Glomerular endothelial cell (primary cell): ENCODE measurements at regions not wholly inside any gene's neighbourhood (a gene's known extent, or its start where the extent isn't known, plus 50 kb on each side); places are given as distances from the start of the nearest gene placed in this dataset.
A peak's percentile ranks its signal among the peaks of the same experiment; 100 is the strongest.

Experiments used
- DNase-seq: peaks from one replicate; pipeline ENCODE4 v3.0.0-alpha.2; 2011; ENCODE audit warnings: low read depth, low spot score; ENCODE audit errors: extremely low read depth

DNA sequence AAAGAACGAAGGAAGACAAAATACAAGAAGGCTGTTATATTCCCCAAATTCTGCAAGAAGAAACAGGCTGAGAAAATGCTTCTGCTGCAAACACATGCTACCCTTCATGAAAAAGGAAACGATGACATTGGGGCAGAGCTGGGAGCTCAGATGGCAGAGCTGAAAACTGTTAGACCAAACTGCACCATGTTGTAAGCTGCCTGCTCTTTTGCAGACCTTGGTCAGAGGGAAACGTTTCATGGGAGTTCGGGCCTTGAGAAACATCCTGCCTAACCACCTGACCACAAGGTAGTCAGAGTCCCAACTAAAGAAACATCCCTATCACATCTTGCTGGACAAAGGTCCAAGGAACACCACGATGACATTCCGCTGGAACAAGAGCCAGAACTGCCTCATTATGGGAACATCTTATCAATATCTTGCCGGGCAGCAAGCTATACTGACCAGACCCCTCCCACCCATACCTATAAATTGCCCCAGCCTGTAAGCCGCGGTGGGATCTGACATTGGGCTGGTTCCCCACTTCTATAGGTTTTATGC is 110.7 kb upstream of the CTSC start:
- no peak for DNase-seq

DNA sequence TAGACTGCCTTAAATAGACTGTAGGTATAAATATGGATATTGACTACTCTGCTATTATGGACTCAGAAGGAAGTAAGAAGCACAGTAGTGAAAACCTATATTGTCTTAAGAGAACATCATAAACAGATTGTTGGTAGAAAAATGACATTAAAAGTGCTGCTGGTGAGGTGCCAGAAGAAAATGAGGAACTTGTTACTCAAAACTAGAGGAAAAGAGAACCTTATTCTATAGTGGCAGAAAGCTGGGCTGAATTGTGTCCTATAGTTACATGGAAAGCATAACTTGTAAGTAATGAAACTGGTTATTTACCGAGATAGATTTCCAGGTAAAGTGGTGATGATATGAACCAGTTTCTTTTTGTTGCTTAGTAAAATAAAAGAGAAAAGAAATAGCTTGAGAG is 109.7 kb upstream of the CTSC start:
- no peak for DNase-seq

DNA sequence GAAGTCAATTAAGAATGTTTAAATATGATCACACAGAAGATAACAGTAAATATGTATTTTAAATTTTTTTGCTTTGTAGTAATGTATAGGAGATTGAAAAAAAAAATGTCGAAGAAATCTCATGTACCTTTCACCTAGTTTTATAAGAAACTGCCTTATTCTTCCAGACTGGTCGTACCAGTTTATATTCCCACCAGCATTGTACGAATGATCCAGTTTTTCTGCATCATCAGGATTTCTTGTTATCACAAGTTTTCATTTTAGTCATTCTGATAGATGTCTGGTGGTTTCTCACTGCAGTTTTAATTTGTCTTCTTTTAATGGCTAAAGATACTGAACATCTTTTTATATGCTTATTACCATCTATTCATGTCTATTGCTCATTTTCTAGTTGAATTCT is 101.8 kb upstream of the CTSC start:
- DNase-seq, result no peak

DNA sequence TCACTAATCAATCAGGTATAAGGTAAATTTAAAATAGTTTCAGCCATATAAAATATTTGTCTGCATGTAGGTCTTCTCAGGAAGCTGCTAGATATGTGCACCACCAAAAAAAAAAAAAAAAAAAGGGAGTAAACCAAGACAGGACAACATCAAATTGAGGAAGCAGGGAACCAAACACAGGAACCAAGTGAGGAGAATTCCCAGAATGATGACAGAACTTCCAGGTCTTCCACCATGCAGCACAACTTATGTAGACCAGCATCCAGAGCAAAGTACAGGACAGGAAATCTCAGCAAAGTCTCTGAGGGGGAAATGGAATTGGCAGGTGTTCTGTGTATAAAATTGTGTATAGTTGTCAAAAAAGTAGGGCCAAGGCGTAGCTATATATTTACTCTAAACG is 101.2 kb upstream of the CTSC start:
- no peak for DNase-seq

DNA sequence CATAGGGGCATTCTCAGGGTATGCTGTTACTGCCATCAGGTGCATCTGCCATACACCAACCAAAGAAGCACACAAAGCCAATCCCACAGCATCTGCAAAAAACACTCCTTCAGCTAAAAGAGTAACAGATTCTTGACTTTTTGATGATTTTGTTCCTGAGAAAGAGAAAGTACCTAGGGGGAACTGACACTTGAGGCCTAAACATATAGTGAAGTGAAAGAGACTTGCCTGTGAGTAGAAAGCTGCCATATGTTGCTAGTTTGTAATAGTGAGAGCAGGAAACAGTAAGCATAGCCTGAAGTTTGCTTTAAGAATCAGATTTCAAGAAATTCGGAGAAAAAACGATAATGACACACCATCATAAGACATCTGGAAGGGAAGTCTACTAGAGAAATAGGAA is 97.9 kb upstream of the CTSC start:
- DNase-seq, result no peak

DNA sequence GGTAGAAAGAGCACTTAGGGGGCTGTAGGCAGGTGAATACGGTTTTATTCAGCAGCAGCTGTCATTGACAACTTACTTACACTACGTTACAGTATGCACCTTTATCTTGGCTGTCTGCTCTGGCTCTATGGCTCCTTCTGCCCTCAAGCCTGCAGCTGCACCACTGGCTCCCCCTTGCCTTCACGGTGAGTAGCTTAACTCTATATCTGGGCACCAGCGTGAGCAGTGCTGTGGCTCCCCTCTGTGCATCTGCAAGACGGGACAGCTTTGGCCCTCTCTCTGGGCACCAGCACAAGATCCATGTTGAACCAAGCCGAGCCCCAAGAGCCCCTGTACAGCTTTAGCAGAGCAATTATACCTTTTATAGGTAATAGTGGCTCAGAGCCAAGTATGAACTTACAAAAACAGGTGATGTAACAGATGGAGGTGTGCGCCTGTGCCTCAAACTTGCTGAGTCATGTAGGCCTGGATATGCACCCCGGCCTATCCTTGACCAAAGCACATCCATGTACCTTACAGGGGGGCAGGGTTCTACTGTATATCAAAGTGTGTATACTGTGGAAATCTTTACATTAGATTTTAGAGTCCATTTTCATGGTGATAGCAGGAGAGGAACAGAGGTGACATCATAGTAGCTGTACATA is 96.9 kb upstream of the CTSC start:
- DNase-seq, result no peak

DNA sequence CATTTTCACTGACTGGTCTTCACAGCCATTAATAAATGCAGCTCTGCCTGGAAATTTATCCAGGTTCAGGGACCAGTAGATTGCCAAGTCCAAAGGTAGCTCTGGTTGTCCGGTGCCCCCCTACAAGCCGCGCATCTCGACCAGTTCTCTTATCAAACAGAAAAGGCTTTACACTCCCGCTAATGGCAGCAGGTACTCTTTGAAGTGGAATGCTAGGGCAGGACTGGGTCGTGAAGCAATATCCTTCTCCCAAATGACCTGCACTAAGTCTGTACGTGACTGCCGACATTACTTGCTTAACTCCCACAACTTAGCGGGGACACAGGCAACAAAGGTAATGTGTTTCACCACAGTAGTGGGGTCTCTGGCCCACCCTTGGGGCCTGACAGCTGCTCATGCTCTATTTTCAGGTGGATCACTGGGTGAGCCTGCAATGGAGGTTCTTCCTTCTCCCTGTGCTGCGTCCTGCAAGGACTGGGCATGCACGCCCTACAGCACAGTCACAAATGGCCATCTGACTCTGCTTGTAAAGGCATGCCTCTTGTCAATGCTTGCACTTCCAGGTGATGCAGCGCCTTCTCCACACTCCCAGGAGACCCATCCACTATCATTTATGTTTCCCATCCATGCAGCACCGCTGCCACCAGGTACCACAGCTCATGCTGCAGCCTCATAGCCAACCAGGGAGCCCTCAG is 96.1 kb upstream of the CTSC start:
- no peak for DNase-seq

DNA sequence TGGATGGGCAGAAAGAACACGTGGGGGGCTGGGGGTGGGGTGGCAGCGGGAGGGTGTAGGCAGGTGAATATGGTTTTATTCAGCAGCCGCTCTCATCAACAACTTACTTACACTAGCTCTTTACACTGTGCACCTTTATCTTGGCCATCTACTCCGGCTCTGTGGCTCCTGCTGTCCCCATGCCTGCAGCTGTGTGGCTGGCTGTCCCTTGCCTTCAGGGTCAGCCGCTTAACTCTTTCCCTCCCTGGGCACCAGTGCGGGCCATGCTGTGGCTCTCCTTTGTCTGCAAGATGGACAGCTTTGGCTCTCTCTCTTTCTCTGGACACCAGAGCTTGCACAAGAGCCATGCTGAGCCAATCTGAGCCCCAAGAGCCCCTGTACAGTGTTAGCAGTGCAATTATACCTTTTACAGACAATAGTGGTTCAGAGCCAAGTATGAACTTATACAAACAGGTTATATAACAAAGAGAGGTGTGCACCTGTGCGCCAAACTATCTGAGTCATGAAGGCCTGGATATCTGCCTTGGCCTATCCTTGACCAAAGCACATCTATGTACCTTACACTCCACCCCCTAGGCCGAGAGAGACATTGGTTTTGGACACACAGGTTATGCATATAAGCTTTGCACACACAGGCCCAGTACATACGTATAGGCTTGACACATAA is 94.3 kb upstream of the CTSC start:
- DNase-seq, result no peak

DNA sequence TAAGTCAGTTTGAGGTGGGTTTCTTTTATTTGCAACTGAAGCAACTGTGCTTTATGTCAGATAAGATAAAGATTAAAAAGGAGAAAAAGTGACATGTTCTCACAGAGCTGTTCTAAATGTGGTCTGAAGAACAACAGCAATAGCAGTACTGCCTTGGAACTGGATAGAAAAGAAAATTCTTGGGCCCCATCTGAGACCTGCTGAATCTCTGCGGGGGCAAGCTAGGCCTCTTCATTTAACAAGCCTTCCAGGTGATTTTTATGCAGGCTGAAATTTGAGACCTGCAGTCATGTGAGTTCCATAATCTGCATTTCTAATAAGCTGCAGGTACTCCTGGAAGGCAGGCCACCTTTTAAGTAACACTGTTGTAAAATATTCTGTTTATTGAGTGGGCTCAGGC is 91.4 kb upstream of the CTSC start:
- no peak for DNase-seq

DNA sequence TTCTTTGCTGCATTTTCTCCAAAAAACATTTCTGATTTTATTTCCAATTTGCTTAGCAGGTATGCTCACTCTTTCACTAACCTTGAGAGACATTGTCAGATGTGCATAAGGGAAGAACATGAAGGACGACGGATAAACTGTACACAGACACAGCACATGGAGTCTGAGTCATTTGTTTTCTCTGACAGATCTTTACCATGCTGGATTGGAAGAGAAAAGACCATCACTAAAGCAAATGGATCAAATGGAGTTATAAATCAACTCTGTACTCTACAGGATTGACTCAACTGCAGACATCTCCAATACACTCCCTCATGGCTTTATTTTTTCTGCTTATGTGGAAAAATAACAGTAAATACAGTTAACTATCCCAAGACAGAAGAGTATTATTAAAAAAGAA is 90.2 kb upstream of the CTSC start:
- DNase-seq, result no peak

DNA sequence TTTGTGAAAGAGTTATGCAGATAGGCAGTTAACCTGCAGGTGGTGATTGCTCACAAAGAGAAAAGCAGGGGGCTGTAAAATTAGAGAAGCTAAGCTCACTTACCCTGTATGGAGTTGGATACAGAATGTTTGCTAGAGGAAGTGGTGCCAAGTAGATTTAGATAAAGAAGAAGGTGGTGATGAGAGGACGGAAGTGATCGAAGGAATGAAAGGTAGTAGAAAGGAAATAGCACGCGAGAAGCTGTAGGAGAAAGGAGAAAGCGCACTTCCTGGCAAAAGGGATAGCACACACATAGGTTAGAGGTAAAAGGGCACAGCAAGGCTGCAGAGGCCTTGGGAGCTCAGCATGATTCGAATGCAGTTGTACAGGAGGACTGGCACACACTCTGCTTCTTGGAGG is 87.3 kb upstream of the CTSC start:
- no peak for DNase-seq

DNA sequence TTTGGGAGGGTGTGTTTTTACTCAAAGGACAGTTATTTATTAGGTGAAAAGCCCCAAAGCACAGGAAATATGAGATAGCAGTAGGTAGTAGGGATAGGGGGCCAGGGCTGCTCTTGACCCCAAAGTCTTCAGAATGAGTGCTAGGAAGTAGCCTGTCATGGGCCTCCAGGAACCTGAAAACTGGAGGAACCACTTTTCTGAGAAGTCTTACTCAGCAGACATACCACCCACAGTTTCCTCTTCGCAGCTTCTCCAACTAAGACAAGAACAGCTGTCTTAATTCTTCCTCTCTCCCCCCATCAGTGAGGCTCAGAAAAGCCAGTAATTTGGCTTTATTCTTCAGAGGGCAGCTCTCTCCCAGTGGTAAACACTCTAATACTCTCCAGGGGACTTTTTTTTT is 84.0 kb upstream of the CTSC start:
- no peak for DNase-seq

DNA sequence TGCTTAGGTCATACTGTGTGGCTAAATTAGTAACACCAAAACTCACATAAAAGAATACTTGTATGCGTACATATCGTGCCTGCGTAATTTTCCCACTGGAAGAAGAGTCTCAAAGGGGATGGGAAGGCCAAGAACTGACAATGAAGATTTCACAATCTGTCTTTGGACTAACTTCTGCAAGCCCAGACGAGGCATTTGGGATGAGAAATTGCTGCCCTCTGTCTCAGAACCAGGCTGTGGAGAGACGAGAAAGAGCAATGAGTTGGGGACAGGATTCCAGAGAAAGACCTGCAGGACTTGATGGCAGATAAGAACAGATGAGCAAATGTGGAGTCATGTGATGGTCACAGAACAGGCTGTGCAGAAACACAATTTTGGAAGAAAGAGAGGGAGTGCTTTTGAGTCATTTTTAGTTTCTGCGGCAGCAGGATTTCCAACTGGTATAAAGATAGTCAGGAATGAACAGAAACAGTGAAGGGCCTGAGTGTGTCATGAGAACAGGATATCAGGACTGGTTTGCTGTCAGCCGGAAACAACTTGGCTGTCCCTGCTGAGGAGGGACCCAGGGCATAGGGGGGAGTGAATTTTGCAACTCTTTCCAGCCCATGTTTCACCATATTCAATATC is 82.7 kb upstream of the CTSC start:
- no peak for DNase-seq

DNA sequence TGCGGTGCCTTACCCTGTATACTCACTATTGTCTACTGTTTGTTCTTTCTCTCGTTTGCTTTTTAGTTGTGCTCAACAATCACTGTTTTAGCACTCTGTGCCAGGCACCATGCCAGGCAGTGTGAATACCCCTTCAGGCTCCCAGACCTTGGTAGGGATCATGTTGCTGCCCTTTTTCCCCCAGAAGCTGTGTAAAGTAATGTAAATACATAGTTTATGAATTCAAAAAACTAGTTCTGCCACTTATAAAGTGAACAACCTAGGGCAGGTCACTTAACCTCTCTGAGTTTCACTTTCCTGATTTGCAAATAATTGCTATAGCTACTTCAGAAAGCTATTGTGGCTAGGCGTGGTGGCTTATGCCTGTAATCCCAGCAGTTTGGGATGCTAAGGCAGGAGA is 81.0 kb upstream of the CTSC start:
- no peak for DNase-seq

DNA sequence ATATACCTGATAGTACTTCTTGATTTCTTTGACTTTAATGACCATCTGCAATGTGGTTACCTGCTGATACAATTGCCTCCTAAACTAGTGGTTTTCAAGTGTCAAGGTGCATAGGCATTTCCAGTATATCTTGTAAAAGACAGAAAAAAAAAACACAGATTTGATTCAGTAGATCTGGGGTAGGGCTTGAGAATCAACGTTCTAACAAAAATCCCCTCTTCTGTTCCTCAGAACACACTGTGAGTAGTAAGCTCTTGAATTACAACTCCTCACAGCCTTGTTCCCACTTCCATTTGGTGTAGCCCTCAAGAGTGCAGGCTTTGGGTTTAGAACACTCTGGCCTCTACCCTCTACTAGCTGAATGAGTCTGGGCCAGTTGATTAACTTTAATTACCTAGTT is 78.0 kb upstream of the CTSC start:
- DNase-seq, result no peak

DNA sequence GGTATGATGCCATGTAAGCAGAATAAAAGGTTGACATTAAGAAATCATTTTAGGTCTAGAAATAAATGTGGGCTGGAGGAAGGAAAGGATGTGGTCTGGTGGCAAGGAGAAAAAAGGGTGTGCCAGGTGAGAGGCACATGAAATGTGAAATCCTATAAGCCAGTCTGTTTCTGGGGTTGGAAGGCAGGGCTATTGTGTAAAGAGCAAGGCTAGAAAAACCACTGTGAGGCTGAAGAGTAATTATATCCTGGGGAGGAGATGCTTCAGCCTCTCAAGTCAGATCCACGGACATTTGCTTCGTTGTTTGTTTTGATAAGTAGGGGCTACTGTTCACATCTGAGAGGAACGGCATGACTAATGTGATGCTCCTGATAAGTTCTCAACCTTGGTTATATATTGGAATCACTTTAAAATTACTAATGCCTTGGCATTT is 77.5 kb upstream of the CTSC start:
- DNase-seq, result no peak

DNA sequence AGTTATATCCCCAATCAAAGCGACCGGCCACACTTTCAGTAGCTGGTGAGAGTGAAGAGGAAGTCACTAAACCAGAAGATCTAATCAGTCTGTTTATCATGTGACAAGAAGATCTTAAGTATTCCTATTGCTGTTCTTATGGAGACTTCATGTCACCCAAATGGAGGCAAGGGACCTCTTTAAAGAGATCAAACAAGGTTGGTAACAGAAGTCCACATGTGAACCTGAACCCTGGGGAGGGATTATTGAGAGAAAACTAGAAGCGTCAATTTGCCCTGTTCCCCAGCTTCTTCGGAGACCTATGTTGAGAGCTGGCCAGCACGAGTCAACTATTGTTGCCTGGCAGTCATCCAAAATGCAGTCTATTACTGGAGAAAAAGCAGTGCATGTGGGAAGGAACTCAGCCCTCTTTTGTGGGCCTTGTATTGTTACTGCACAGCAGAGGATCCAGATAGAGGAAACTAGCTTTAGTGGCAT is 76.9 kb upstream of the CTSC start:
- DNase-seq, result peak; percentile 67

DNA sequence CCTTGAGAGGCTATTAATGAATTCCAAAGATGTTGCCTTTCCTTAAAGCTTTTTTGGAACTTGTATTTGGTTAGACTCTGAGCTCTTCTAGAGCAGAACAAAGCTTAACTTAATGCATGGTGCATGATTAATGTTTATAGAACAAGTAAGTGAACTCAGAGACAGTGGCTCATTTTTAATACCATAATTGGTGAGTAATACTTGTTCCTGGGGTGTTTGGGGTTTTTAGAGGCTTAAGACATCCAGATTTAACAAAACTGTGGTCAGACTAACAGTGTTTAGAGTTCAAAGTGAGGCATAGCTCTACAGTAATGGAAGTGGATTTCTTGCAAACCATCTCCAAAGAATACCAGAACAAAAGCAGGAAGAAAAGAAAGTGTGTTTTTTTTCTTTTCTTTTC is 73.7 kb upstream of the CTSC start:
- no peak for DNase-seq

DNA sequence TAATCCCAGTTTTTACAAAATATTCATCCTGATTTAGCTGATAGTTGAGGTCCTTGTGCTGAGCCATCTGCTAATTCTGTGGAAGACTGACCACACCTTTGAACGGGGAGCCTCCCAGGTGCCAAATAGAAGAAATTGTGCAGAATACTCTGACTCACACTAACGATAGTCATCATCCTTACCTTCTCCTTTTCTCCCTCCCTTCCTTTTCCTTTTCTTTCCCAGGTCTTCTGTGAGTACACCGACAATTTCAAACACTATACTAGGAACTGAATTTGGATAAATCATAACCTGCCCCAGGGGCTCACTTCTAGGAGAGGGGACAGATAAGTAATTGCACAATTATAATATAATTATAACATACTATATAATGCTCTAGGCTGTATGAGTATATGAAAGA is 73.1 kb upstream of the CTSC start:
- no peak for DNase-seq

DNA sequence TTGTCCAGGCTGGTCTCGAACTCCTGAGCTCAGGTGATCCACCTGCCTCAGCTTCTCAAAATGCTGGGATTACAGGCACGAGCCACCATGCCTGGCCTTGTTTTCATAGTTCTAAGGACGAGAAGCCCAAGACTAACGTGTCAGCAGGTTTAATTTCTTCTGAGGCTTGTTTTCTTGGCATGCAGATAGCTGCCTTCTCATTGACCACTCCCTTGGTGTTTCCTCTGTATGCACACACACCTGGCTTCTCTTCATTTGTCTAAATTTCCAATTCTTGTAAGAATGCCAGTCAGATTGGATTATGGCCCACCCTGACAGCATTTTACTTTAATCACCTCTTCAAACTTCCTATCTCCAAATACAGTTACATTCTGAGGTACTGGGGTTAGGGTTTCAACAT is 72.5 kb upstream of the CTSC start:
- DNase-seq, result no peak

DNA sequence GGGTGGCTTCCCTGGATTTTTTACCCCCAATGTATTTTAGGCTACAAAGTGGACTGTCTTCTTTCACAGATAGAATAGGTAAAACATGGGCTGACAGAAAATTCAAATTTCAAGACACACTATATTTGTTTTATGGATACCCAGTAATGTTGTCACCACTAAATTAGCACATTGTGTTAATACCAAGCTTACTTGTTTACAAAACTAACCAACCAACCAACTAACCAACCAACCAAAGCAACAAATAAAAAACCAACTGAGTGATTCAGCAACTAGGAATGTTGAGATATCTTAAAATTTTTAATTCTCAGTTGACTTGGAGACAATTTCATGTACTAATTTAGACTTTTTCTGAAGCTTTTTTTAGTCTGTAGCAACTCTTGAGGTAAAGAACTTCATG is 69.3 kb upstream of the CTSC start:
- no peak for DNase-seq

DNA sequence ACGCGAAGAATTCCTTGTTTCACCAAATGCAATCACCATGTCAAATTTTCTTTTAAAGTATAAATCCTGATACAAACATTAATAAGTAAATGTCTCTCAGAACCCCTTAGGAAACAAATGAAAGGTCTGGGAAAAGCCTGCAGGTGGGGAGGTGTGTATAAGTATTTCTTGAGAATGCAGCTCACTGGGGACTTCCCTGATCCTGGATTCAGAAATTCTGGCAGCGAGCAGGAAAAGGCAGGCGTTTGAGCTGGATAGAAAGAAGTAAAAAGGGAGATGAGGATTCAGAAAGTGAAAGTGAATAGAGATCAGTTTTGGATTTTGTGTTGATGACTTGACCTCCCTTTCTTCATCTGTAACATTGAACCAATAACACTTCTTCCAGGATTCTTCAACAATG is 68.3 kb upstream of the CTSC start:
- DNase-seq, result no peak
